WTC11 (cell line): ENCODE measurements at regions not wholly inside any gene's neighbourhood (a gene's known extent, or its start where the extent isn't known, plus 50 kb on each side); places are given as distances from the start of the nearest gene placed in this dataset.

Source experiments
- ATAC-seq: fragments of 200-7000 bp; cut with Tn5 transposase; 2 replicates; pipeline ENCODE4 v1.10.0; 2021; ENCODE audit warnings: mild to moderate bottlenecking, moderate library complexity
- CTCF ChIA-PET: fragments of 300-600 bp; sonication (Branson Sonifier 250); formaldehyde crosslinking; loops from one replicate; lab custom pipeline; 2021; ENCODE audit warnings: antibody characterized with exemption; lab: Charles Lee
- POLR2A ChIA-PET: fragments of 350-600 bp; sonication (Branson Sonifier 250); formaldehyde crosslinking; loops from one replicate; lab custom pipeline; 2021; ENCODE audit warnings: antibody characterized with exemption; lab: Charles Lee
- DNase-seq: peaks from one replicate; pipeline ENCODE4 v3.0.0; 2021; ENCODE audit warnings: low spot score
- H3K27ac Mint-ChIP-seq: 2 replicates; pipeline ENCODE4 v1.8.0; 2021; ENCODE audit warnings: mixed read lengths
- H3K27me3 Mint-ChIP-seq: 2 replicates; pipeline ENCODE4 v1.8.0; 2021; ENCODE audit warnings: low read depth, mild to moderate bottlenecking, moderate library complexity, mixed read lengths
- H3K36me3 Mint-ChIP-seq: 2 replicates; pipeline ENCODE4 v1.8.0; 2021; ENCODE audit warnings: mixed read lengths
- H3K4me1 Mint-ChIP-seq: 2 replicates; pipeline ENCODE4 v1.8.0; 2022; ENCODE audit warnings: mixed read lengths
- H3K4me3 Mint-ChIP-seq: 2 replicates; pipeline ENCODE4 v1.8.0; 2021; ENCODE audit warnings: mild to moderate bottlenecking, moderate library complexity, mixed read lengths
- H3K9me3 Mint-ChIP-seq: 2 replicates; pipeline ENCODE4 v1.8.0; 2021; ENCODE audit warnings: mixed read lengths
- ETV6 ChIP-seq: sonication (generic); formaldehyde crosslinking; IDR thresholded peaks from 2 replicates; pipeline ENCODE4 v1.8.1; 2022; ENCODE audit warnings: mild to moderate bottlenecking, missing genetic modification reagents
- FOXK1 ChIP-seq: sonication (generic); formaldehyde crosslinking; IDR thresholded peaks from 2 replicates; pipeline ENCODE4 v1.8.0; 2022; ENCODE audit warnings: mild to moderate bottlenecking, moderate library complexity, missing genetic modification reagents
- FOXP1 ChIP-seq: sonication (generic); formaldehyde crosslinking; IDR thresholded peaks from 2 replicates; pipeline ENCODE4 v1.8.0; 2022; ENCODE audit warnings: missing genetic modification reagents, mild to moderate bottlenecking, moderate library complexity, borderline replicate concordance
- JAZF1 ChIP-seq: fragments of 250-450 bp; sonication (Bioruptor Pico); IDR thresholded peaks from 2 replicates; pipeline ENCODE4 v1.9.0; 2021; ENCODE audit warnings: moderate library complexity, mild to moderate bottlenecking, inconsistent platforms
- NFYB ChIP-seq: sonication (generic); formaldehyde crosslinking; conservative IDR thresholded peaks from 2 replicates; pipeline ENCODE4 v1.8.0; 2022; ENCODE audit warnings: low read depth, missing genetic modification reagents
- SP1 ChIP-seq: sonication (generic); formaldehyde crosslinking; conservative IDR thresholded peaks from 2 replicates; pipeline ENCODE4 v1.8.1; 2022; ENCODE audit warnings: missing genetic modification reagents
- ZBTB21 ChIP-seq: sonication (generic); formaldehyde crosslinking; IDR thresholded peaks from 2 replicates; pipeline ENCODE4 v1.8.1; 2023; ENCODE audit warnings: mild to moderate bottlenecking, missing genetic modification reagents, borderline replicate concordance
- ZNF121 ChIP-seq: sonication (generic); formaldehyde crosslinking; IDR thresholded peaks from 2 replicates; pipeline ENCODE4 v1.8.0; 2023; ENCODE audit warnings: missing genetic modification reagents
- ZNF423 ChIP-seq: fragments of 250-450 bp; sonication (Bioruptor Pico); IDR thresholded peaks from 2 replicates; pipeline ENCODE4 v2.1.2; 2022; ENCODE audit warnings: mild to moderate bottlenecking, moderate library complexity
- TF ChIP-seq, protein P1 (sequence below): sonication (generic); formaldehyde crosslinking; IDR thresholded peaks from 2 replicates; pipeline ENCODE4 v1.8.0; 2023; ENCODE audit warnings: missing genetic modification reagents, mild to moderate bottlenecking, borderline replicate concordance
- TF ChIP-seq, protein P2 (sequence below): sonication (generic); formaldehyde crosslinking; IDR thresholded peaks from 2 replicates; pipeline ENCODE4 v1.8.1; 2022; ENCODE audit warnings: low read depth, mild to moderate bottlenecking, moderate library complexity, missing genetic modification reagents, borderline replicate concordance
- TF ChIP-seq, protein P3 (sequence below): sonication (generic); formaldehyde crosslinking; IDR thresholded peaks from 2 replicates; pipeline ENCODE4 v1.8.1; 2023; ENCODE audit warnings: mild to moderate bottlenecking, moderate library complexity, missing genetic modification reagents
- TF ChIP-seq, protein P4 (sequence below): sonication (generic); formaldehyde crosslinking; IDR thresholded peaks from 2 replicates; pipeline ENCODE4 v1.8.1; 2023; ENCODE audit warnings: mild to moderate bottlenecking, missing genetic modification reagents, moderate library complexity
- TF ChIP-seq, protein P5 (sequence below): fragments of 250-450 bp; sonication (Bioruptor Pico); IDR thresholded peaks from 2 replicates; pipeline ENCODE4 v2.1.2; 2022; ENCODE audit warnings: mild to moderate bottlenecking, moderate library complexity
- TF ChIP-seq, protein P6 (sequence below): fragments of 200-600 bp; IDR thresholded peaks from 2 replicates; pipeline ENCODE4 v1.8.0; 2022; ENCODE audit warnings: antibody characterized with exemption
- TF ChIP-seq, protein P7 (sequence below): sonication (generic); formaldehyde crosslinking; IDR thresholded peaks from 2 replicates; pipeline ENCODE4 v1.8.0; 2022; ENCODE audit warnings: mild to moderate bottlenecking, missing genetic modification reagents
- TF ChIP-seq, protein P8 (sequence below): sonication (generic); formaldehyde crosslinking; IDR thresholded peaks from 2 replicates; pipeline ENCODE4 v1.8.1; 2023; ENCODE audit warnings: mild to moderate bottlenecking, missing genetic modification reagents, borderline replicate concordance

DNA sequence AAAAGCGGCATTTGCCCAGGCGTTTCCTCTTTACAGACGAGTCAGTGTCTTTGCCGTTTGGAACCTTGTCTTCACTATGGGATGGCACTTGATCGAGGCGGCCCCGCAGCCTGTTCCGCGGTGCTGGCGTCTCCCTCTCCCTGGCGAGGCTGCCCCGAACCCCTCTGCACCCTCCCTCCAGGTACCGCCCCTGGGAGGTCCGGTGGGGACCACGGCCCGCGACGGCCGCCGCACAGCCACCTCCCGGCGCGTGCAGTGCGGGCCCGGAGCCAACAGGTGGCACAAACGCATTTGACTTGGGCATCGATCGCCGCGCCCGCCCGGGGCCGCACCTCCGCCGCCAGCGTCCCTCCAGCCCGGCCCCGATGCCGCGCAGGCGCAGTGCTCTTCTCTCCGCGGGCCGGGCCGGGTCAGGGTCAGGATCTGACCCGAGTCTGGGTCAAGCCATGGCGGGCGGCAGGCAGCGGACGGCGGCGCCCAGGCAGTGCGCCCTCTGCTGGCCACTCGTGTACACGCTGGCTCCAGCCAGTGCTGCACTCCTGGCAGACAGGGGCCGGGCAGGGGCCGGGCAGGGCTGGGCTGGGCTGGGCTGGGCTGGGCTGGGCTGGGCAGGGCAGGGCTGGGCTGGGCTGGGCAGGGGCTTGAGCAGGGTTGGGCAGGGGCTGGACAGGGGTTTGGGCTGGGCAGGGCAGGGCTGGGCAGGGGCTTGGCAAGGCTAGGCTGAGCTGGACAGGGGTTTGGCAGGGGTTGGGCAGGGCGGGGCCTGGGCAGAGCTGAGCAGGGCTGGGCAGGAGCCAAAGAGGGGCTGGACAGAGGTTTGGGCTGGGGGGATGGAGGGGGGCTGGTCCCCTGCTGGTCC lies 155.8 kb upstream of the IRX4 start:
- DNase-seq (peak; percentile 93), ATAC-seq (peak; percentile 91)
- Mint-ChIP-seq H3K4me3 (peak overlapping the region; percentile 62), H3K27me3 (peaks cover 3% of the 10 kb centered on the region; the same call in 1 of the 2 replicates), H3K4me1 (peaks cover 4% of the 10 kb centered on the region; the same call in 1 of the 2 replicates), H3K9me3 (no peaks in the 10 kb centered on the region), H3K27ac (no peak overlapping the region), H3K36me3 (no peaks in the 10 kb centered on the region)
- ChIA-PET CTCF (interaction anchor here (0.6 to 1.9 kb wide), 15 partner anchors 14 to 333 kb away, joined by 3 to 19 read pairs (median 3); no protein-coding TSS in a partner anchor), POLR2A (no interaction called here)
- TF ChIP-seq, protein P1, sequence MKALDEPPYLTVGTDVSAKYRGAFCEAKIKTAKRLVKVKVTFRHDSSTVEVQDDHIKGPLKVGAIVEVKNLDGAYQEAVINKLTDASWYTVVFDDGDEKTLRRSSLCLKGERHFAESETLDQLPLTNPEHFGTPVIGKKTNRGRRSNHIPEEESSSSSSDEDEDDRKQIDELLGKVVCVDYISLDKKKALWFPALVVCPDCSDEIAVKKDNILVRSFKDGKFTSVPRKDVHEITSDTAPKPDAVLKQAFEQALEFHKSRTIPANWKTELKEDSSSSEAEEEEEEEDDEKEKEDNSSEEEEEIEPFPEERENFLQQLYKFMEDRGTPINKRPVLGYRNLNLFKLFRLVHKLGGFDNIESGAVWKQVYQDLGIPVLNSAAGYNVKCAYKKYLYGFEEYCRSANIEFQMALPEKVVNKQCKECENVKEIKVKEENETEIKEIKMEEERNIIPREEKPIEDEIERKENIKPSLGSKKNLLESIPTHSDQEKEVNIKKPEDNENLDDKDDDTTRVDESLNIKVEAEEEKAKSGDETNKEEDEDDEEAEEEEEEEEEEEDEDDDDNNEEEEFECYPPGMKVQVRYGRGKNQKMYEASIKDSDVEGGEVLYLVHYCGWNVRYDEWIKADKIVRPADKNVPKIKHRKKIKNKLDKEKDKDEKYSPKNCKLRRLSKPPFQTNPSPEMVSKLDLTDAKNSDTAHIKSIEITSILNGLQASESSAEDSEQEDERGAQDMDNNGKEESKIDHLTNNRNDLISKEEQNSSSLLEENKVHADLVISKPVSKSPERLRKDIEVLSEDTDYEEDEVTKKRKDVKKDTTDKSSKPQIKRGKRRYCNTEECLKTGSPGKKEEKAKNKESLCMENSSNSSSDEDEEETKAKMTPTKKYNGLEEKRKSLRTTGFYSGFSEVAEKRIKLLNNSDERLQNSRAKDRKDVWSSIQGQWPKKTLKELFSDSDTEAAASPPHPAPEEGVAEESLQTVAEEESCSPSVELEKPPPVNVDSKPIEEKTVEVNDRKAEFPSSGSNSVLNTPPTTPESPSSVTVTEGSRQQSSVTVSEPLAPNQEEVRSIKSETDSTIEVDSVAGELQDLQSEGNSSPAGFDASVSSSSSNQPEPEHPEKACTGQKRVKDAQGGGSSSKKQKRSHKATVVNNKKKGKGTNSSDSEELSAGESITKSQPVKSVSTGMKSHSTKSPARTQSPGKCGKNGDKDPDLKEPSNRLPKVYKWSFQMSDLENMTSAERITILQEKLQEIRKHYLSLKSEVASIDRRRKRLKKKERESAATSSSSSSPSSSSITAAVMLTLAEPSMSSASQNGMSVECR (CRISPR knock-in tag): 0 out of 2 replicates have a peak, but pooled peaks have one; percentile 22
- TF ChIP-seq ZBTB21 (peak; percentile 57; the same call in 1 of the 2 replicates), ZNF423 (CRISPR knock-in tag) (peak; percentile 96), SP1 (0 out of 2 replicates have a peak, but pooled peaks have one; percentile 48), FOXK1 (CRISPR knock-in tag) (peak; percentile 60; the same call in 1 of the 2 replicates), ETV6 (CRISPR knock-in tag) (peak; percentile 96), FOXP1 (CRISPR knock-in tag) (peak; percentile 58; the same call in 1 of the 2 replicates), NFYB (CRISPR knock-in tag) (no peak), ZNF121 (CRISPR knock-in tag) (0 out of 2 replicates have a peak, but pooled peaks have one; percentile 13), JAZF1 (CRISPR knock-in tag) (no peak)
- TF ChIP-seq, protein P2, sequence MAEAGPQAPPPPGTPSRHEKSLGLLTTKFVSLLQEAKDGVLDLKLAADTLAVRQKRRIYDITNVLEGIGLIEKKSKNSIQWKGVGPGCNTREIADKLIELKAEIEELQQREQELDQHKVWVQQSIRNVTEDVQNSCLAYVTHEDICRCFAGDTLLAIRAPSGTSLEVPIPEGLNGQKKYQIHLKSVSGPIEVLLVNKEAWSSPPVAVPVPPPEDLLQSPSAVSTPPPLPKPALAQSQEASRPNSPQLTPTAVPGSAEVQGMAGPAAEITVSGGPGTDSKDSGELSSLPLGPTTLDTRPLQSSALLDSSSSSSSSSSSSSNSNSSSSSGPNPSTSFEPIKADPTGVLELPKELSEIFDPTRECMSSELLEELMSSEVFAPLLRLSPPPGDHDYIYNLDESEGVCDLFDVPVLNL (CRISPR knock-in tag): no peak
- TF ChIP-seq, protein P3, sequence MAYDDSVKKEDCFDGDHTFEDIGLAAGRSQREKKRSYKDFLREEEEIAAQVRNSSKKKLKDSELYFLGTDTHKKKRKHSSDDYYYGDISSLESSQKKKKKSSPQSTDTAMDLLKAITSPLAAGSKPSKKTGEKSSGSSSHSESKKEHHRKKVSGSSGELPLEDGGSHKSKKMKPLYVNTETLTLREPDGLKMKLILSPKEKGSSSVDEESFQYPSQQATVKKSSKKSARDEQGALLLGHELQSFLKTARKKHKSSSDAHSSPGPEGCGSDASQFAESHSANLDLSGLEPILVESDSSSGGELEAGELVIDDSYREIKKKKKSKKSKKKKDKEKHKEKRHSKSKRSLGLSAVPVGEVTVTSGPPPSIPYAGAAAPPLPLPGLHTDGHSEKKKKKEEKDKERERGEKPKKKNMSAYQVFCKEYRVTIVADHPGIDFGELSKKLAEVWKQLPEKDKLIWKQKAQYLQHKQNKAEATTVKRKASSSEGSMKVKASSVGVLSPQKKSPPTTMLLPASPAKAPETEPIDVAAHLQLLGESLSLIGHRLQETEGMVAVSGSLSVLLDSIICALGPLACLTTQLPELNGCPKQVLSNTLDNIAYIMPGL (CRISPR knock-in tag): peak; percentile 93; the same call in 1 of the 2 replicates
- TF ChIP-seq, protein P4, sequence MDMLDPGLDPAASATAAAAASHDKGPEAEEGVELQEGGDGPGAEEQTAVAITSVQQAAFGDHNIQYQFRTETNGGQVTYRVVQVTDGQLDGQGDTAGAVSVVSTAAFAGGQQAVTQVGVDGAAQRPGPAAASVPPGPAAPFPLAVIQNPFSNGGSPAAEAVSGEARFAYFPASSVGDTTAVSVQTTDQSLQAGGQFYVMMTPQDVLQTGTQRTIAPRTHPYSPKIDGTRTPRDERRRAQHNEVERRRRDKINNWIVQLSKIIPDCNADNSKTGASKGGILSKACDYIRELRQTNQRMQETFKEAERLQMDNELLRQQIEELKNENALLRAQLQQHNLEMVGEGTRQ (CRISPR knock-in tag): peak; percentile 45; the same call in 1 of the 2 replicates
- TF ChIP-seq, protein P5, sequence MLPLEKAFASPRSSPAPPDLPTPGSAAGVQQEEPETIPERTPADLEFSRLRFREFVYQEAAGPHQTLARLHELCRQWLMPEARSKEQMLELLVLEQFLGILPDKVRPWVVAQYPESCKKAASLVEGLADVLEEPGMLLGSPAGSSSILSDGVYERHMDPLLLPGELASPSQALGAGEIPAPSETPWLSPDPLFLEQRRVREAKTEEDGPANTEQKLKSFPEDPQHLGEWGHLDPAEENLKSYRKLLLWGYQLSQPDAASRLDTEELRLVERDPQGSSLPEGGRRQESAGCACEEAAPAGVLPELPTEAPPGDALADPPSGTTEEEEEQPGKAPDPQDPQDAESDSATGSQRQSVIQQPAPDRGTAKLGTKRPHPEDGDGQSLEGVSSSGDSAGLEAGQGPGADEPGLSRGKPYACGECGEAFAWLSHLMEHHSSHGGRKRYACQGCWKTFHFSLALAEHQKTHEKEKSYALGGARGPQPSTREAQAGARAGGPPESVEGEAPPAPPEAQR (CRISPR knock-in tag): no peak
- TF ChIP-seq, protein P6, sequence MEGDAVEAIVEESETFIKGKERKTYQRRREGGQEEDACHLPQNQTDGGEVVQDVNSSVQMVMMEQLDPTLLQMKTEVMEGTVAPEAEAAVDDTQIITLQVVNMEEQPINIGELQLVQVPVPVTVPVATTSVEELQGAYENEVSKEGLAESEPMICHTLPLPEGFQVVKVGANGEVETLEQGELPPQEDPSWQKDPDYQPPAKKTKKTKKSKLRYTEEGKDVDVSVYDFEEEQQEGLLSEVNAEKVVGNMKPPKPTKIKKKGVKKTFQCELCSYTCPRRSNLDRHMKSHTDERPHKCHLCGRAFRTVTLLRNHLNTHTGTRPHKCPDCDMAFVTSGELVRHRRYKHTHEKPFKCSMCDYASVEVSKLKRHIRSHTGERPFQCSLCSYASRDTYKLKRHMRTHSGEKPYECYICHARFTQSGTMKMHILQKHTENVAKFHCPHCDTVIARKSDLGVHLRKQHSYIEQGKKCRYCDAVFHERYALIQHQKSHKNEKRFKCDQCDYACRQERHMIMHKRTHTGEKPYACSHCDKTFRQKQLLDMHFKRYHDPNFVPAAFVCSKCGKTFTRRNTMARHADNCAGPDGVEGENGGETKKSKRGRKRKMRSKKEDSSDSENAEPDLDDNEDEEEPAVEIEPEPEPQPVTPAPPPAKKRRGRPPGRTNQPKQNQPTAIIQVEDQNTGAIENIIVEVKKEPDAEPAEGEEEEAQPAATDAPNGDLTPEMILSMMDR: peak; percentile 85
- TF ChIP-seq, protein P7, sequence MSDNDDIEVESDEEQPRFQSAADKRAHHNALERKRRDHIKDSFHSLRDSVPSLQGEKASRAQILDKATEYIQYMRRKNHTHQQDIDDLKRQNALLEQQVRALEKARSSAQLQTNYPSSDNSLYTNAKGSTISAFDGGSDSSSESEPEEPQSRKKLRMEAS: peak; percentile 40; the same call in 1 of the 2 replicates
- TF ChIP-seq, protein P8, sequence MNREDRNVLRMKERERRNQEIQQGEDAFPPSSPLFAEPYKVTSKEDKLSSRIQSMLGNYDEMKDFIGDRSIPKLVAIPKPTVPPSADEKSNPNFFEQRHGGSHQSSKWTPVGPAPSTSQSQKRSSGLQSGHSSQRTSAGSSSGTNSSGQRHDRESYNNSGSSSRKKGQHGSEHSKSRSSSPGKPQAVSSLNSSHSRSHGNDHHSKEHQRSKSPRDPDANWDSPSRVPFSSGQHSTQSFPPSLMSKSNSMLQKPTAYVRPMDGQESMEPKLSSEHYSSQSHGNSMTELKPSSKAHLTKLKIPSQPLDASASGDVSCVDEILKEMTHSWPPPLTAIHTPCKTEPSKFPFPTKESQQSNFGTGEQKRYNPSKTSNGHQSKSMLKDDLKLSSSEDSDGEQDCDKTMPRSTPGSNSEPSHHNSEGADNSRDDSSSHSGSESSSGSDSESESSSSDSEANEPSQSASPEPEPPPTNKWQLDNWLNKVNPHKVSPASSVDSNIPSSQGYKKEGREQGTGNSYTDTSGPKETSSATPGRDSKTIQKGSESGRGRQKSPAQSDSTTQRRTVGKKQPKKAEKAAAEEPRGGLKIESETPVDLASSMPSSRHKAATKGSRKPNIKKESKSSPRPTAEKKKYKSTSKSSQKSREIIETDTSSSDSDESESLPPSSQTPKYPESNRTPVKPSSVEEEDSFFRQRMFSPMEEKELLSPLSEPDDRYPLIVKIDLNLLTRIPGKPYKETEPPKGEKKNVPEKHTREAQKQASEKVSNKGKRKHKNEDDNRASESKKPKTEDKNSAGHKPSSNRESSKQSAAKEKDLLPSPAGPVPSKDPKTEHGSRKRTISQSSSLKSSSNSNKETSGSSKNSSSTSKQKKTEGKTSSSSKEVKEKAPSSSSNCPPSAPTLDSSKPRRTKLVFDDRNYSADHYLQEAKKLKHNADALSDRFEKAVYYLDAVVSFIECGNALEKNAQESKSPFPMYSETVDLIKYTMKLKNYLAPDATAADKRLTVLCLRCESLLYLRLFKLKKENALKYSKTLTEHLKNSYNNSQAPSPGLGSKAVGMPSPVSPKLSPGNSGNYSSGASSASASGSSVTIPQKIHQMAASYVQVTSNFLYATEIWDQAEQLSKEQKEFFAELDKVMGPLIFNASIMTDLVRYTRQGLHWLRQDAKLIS (CRISPR knock-in tag): peak; percentile 62; the same call in 1 of the 2 replicates
